ENCODE measurements at regions not wholly inside any gene's neighbourhood (a gene's known extent, or its start where the extent isn't known, plus 50 kb on each side); places are given as distances from the start of the nearest gene placed in this dataset.
"Not testable (repeated sequence)": the region's sequence is repeated elsewhere in the genome, so short reads cannot be mapped to it uniquely, and the experiment has no call there.

DNA sequence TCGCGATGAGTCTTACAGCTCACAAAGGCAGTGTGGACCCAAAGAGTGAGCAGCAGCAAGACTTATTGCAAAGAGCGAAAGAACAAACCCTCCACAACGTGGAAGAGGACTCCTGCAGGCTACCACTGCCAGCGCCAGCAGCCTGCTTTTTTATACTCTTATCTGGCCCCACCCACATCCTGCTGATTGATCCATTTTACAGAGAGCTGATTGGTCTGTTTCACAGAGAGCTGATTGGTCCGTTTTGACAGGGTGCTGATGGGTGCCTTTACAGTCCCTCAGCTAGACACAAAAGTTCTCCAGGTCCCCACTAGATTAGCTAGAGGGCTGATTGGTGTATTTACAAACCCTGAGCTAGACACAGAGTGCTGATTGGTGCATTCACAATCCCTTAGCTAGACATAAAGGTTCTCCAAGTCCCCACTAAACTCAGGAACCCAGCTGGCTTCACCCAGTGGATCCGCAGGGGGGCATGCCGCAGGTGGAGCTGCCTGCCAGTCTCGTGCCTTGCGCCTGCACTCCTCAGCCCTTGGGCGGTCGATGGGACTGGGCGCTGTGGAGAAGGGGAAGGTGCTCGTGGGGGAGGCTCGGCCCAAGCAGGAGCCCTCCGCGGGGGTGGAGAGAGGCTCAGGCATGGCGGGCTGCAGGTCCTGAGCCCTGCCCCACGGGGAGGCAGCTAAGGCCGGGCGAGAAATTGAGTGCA is 75.7 kb downstream of the QDPR start:
- not testable (repeated sequence) for DNase-seq

GRCh38 chr4:17433827-17434226 is 78.1 kb downstream of the QDPR start:
- no peak for DNase-seq

DNA sequence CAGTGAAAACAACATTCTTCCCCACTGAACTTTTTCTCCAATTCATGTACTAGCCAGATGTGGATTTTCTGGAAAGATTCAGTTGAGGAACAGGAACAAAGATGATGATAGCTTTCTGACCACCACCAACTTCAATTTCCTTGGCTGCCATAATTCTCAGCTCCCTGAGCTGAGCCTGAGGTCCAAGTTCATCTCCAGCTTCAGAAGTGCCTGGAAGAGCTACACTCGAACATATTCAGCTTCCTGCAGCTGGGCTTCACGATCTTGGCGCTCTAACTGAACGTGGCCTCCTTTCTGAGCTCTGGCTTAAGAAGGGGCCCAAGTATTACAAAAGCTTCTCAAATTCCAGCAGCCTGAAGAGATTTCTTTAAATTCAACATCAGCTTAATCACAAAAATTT is 83.9 kb downstream of the QDPR start:
- no peak for DNase-seq

DNA sequence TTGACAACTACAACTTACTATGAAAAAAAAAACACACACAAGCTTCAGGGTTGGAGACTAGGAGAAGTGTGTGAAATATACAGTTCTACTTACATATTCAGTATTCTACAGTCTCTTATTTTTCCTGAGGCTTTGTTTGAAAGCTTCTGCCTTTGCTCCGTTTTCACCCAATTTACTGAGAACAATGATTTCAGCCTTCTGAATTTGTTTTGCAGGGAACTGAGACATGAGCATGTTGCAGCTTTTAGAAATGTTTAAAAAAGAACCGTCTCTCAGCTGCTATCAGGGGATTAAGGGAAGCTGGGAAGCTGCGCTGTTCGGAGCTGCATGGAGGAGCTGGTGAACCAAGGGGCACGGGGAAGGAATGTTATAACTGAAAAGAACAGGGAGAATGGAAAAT is 85.7 kb downstream of the QDPR start:
- no peak for DNase-seq

DNA sequence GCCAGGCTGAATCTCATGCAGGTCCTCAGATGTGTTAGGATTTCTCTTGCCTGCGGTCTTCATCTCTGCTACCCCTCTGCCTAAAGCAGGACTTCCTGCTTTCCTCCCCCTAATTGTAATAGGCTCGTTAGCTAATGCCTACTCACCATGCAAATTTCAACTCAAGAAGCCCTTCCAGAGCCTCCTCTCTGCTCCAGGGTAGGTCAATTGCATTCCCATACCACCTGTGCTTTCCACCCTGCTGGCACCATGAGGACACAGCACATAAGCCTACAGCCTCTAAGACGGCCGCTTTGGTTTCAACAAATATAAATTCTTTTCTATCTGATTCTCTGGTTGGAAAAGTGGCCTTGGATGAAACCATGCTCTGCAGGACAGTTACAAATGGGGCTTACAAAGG is 93.9 kb downstream of the QDPR start:
- DNase-seq = no peak

- DNase-seq = no peak
These were observed 97.5 kb downstream of the QDPR start for GRCh38 chr4:17414392-17414791.

- no peak for DNase-seq
These were observed 111.2 kb downstream of the QDPR start for GRCh38 chr4:17400686-17401085.

- no peak for DNase-seq
These were observed 113.1 kb downstream of the QDPR start for GRCh38 chr4:17398805-17399204.

DNA sequence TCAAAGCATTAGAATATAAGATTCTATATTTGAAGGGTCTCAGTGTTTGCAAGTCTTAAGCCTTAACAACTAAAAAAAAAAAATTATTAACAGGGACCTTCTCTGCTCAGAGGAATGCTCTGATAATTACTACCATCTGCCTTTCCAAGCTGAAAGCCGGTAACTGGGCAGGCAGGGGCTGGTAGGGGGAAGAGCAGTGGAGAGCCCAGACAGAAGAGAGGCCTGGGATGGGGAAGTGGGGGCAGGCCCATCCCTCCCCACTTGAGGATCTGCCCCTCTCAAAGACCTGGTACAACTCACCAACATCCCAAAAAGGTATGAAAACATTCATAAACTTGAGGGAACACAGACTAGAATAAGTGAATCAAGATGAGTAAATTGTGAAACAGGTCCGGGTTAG is 113.9 kb downstream of the QDPR start:
- no peak for DNase-seq

DNA sequence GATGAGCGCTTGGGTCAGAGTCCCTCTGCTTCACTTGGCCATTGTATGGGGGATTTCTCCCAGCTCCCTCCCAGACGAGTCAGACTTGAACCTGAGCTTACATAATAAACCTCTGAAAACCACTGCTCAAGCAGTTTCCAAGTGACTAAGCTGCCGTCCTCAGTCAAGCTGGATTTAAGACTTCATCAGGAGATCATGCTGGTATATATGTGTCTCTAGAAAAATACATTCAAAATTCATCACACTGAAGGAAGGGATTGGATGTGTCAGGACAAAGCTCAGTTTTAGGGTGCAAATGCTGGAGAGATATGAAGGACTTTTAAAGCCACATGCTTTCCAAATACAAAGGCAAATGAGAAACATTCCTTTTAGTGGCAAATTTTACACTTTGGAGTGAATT is 114.3 kb downstream of the QDPR start:
- DNase-seq = no peak

DNA sequence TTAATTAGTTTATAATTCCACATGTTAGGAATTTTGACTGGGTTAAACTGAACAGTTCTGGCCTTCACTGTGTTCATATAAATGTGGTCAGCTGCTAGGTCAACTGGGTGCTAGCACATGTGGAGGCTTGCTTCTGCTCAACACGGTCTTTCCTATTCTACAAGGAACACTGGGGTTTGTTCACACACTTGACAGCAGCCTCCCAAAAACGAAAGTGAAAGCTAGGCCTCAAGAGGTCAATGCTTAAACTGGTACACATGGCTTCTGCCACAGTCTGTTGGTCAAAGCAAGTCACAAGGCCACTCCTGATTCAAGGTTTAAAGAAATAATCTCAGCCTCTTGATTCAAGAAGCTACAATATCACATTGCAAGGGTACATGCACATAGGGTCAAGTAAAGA is 126.5 kb downstream of the QDPR start:
- DNase-seq = no peak

DNA sequence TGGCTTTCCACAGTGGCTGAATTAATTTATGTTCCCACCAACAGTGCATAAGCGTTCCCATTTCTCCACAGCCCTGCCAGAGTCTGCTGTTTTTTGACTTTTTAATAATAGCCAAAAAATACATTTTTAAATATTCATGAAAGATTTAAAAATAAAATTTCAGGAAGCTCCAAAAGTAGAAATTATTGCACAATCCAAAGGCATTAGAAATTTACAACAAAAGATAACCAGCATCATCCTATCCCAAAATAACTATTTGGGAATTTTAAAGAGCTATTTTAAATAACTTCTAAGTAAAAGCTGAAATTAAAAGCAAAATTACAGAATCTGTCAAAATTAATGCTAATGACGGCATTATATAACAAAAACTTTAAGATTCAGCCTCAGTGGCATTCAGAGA is 131.5 kb downstream of the QDPR start:
- DNase-seq = no peak

GRCh38 chr4:17376205-17376604 is 135.7 kb downstream of the QDPR start:
- DNase-seq = no peak

DNA sequence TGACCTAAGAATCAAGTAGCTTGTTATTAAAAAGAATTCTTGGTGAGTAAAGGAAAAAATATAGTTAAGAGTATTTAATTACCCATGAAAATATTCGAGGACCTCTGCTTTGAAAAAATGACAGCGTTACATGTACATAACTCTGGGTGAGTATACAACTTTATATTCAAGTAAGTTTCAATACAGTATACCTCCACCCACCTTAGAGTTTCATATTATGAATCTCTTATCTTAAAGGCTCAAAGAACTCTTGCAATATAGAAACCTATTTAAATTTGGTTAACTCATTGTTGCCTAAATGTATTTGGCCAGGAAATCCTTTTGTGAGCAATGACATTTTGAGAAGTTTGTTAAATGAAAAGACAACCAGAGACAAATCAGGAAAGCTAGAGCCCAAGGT is 138.2 kb downstream of the QDPR start:
- no peak for DNase-seq

DNA sequence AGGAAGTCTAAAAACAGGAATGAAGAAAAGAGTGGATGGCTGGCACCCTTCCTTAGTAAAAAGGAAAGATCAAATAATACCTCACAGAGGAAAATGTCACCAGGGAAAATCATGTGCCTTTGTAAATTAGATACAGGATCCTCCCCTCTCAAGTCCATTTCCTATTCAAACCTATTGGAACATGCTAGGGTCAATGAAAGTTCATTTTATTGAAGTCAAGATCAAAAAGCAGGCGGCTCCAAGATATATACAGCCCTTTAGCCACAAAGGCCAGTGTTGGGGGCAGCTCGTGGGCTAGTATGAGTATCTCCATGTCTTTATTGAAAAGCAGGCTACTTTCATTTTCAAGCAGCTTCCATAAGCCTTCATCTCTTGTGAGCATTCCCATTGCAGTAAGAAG is 141.1 kb downstream of the QDPR start:
- no peak for DNase-seq

GRCh38 chr4:17368408-17368807 is 143.5 kb downstream of the QDPR start:
- no peak for DNase-seq

- no peak for DNase-seq
These were observed 144.7 kb downstream of the QDPR start for GRCh38 chr4:17367201-17367600.

- DNase-seq = no peak
These were observed 145.4 kb downstream of the QDPR start for GRCh38 chr4:17366496-17366895.

GRCh38 chr4:17362430-17362829 is 149.5 kb downstream of the QDPR start:
- no peak for DNase-seq

- no peak for DNase-seq
These were observed 153.6 kb downstream of the QDPR start for GRCh38 chr4:17358241-17358640.

DNA sequence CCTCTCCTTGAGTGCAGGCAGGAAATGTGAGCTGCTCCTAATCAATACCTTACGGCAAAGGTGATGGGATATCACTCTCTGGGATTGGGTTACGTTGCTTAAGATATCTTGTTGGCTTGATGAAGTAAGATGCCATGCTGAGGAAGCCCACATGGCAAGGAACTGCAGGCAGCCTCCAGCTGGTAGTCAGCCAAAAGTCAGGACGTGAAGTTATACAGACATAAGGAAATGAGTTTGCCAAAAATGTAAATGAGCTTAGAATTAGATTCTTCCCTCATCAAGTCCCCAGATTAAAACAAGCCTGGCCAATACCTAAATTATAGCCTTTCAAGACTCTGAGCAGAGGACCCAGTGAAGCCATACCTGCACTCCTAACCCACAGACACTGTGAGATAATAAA is 155.0 kb downstream of the QDPR start:
- no peak for DNase-seq

DNA sequence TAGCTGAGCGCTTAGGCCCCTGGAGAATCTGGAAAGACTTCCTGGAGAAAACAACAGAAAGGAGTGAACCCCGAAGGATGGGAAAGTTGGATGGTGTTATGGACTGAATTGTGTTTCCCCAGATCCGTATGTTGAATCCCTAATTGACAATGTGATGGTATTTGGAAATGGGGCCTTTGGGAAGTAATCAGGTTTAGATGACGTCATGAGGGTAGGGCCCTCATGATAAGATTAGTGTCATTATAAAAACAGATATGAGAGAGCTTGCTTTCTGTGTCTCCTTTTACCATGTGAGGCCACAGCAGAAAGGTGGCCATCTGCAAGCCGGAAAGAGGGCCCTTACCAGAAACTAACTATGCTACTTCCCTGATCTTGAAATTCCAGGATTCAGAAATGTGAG is 159.5 kb downstream of the QDPR start:
- DNase-seq = no peak

DNA sequence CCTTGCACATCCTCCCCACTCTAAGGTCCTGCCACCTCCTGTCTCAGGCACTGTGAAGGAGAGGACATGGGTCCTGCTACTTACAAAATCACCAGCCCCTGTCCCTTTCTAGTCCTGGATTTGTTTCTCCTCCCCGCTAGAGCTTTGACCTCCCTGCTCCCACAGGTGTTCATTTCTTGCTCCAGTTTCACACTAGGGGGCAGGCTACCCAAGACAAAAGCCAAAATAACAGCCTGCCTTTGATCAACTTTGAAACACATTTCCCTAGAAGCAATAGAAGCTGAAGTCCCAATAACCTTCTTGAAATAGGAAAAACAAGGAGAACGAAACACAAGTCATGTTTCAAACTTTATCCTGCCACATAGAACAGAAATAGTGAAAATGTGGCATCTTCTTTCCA is 164.4 kb downstream of the QDPR start:
- DNase-seq = peak; percentile 60

DNA sequence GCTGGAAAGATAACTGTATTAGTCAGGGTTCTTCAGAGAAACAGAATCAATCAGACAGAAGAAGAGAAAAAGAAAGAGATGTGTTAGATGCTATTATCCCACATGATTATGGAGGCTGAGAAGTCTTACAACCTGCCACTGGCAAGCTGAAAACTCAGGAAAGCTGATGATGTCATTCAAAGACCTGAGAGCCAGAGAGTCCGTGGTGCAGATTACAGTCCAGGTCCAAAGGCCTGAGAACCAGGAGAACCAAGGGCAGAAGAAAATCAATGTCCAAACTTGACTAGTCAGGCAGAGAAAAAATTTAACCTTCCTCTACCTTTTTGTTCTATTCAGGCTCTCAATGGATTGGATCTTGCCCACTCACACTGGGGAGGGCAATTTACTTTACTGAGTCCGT is 172.5 kb downstream of the QDPR start:
- no peak for DNase-seq

DNA sequence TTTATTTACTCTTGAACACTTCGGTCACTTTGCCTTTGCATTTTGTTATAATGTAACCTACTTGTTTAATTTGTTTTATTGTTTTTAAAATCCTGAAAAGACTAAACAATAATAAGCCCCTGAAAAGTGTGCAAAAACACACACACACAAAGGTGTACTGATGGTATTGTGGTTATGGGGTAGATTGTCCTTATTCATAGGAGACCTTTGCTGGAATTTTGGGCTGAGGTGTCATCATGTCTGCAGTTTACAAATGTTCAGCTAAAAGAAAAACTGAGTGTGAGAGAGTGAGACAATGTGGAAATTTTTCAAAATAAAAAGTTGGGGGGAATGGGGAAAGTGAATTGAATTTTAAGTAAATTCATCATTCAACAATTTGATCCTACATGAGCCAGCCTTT is 174.9 kb downstream of the QDPR start:
- no peak for DNase-seq

GRCh38 chr4:17336524-17336961 is 175.3 kb downstream of the QDPR start:
- peak; percentile 57 for DNase-seq

All from islet precursor cell (in vitro differentiated cells).